GM23338 (cell line): ENCODE measurements at regions not wholly inside any gene's neighbourhood (a gene's known extent, or its start where the extent isn't known, plus 50 kb on each side); places are given as distances from the start of the nearest gene placed in this dataset.
"Not testable (repeated sequence)": the region's sequence is repeated elsewhere in the genome, so short reads cannot be mapped to it uniquely, and the experiment has no call there.

Experiments
- ATAC-seq: fragments of 200-7000 bp; cut with Tn5 transposase; 3 replicates; pipeline ENCODE4 v1.9.1; 2020
- DNase-seq: peaks from one replicate; pipeline ENCODE4 v3.0.0-alpha.2; 2015; ENCODE audit warnings: low spot score
- H2AFZ ChIP-seq: fragments of 200-600 bp; sonication (generic); 2 replicates; pipeline ENCODE4 v1.8.0; 2016; ENCODE audit warnings: antibody characterized with exemption, mild to moderate bottlenecking, moderate library complexity
- H3F3A ChIP-seq: fragments of 200-600 bp; sonication (generic); replicated peaks from 2 replicates; pipeline ENCODE4 v1.8.0; 2017; ENCODE audit warnings: antibody characterized with exemption, mixed run types, low read depth
- H3K27ac ChIP-seq: fragments of 200-600 bp; sonication (generic); 2 replicates; pipeline ENCODE4 v1.6.1; 2016; ENCODE audit warnings: low read depth
- H3K27me3 ChIP-seq: fragments of 200-600 bp; sonication (generic); 2 replicates; pipeline ENCODE4 v1.8.0; 2016; ENCODE audit warnings: mild to moderate bottlenecking, mixed run types, moderate library complexity; ENCODE audit not compliant: insufficient read depth
- H3K36me3 ChIP-seq: fragments of 200-600 bp; sonication (generic); 2 replicates; pipeline ENCODE4 v1.8.0; 2016; ENCODE audit warnings: mild to moderate bottlenecking; ENCODE audit not compliant: insufficient read depth
- H3K4me1 ChIP-seq: fragments of 200-600 bp; sonication (generic); 2 replicates; pipeline ENCODE4 v1.8.0; 2016; ENCODE audit warnings: mild to moderate bottlenecking, moderate library complexity; ENCODE audit not compliant: insufficient read depth
- H3K4me2 ChIP-seq: fragments of 200-600 bp; sonication (generic); 2 replicates; pipeline ENCODE4 v1.7.1; 2017; ENCODE audit warnings: mixed run types
- H3K4me3 ChIP-seq: fragments of 200-600 bp; sonication (generic); 2 replicates; pipeline ENCODE4 v1.6.1; 2016; ENCODE audit warnings: mixed run types
- H3K79me2 ChIP-seq: fragments of 200-600 bp; sonication (generic); replicated peaks from 2 replicates; pipeline ENCODE4 v1.8.0; 2017; ENCODE audit warnings: mild to moderate bottlenecking; ENCODE audit not compliant: insufficient read depth
- H3K9me2 ChIP-seq: fragments of 200-600 bp; sonication (generic); 2 replicates; pipeline ENCODE4 v1.8.0; 2017; ENCODE audit not compliant: insufficient read depth
- H4K20me1 ChIP-seq: fragments of 200-600 bp; sonication (generic); replicated peaks from 2 replicates; pipeline ENCODE4 v1.8.0; 2017; ENCODE audit warnings: mild to moderate bottlenecking; ENCODE audit not compliant: insufficient read depth
- H3K27ac Mint-ChIP-seq: 2 replicates; pipeline ENCODE4 v1.8.0; 2020; ENCODE audit warnings: inconsistent platforms, mild to moderate bottlenecking, moderate library complexity, mixed read lengths
- H3K27me3 Mint-ChIP-seq: 3 replicates; pipeline ENCODE4 v1.8.0; 2022; ENCODE audit warnings: low read depth, mild to moderate bottlenecking, moderate library complexity, mixed read lengths, inconsistent platforms; ENCODE audit not compliant: insufficient read depth, poor library complexity
- H3K36me3 Mint-ChIP-seq: 3 replicates; pipeline ENCODE4 v1.8.0; 2021; ENCODE audit warnings: low read depth, mild to moderate bottlenecking, inconsistent platforms, moderate library complexity, mixed read lengths
- H3K4me1 Mint-ChIP-seq: 3 replicates; pipeline ENCODE4 v1.8.0; 2020; ENCODE audit warnings: mild to moderate bottlenecking, inconsistent platforms, mixed read lengths
- H3K4me3 Mint-ChIP-seq: 3 replicates; pipeline ENCODE4 v1.8.0; 2021; ENCODE audit warnings: moderate library complexity, mild to moderate bottlenecking, inconsistent platforms, mixed read lengths
- H3K9me3 Mint-ChIP-seq: 3 replicates; pipeline ENCODE4 v1.8.0; 2020; ENCODE audit warnings: moderate library complexity, mild to moderate bottlenecking, inconsistent platforms, mixed read lengths
- TF ChIP-seq, protein P1 (sequence below), 2 experiments: fragments of 200-600 bp in 1 of 2; sonication (generic) in 1 of 2; conservative IDR thresholded peaks; 2 replicates each; pipeline versions ENCODE4 v1.5.1 to v1.6.1; 2016 to 2017; ENCODE audit warnings: antibody characterized with exemption in 2 of 2, low read depth in 2 of 2, mild to moderate bottlenecking in 2 of 2, moderate library complexity in 1 of 2

GRCh38 chr12:8354741-8355140 lies 101.0 kb upstream of the CLEC6A start:
- not testable (repeated sequence) for H3K4me3 ChIP-seq, H3K9me3 Mint-ChIP-seq, H3K36me3 Mint-ChIP-seq, H3K4me1 Mint-ChIP-seq, H3K27ac Mint-ChIP-seq, H4K20me1 ChIP-seq, H3K79me2 ChIP-seq, H3K9me2 ChIP-seq, H3F3A ChIP-seq, H3K27ac ChIP-seq, H3K36me3 ChIP-seq, H3K4me1 ChIP-seq, H3K27me3 Mint-ChIP-seq, H2AFZ ChIP-seq, DNase-seq, H3K4me2 ChIP-seq, H3K27me3 ChIP-seq, H3K4me3 Mint-ChIP-seq, ATAC-seq

GRCh38 chr12:8355531-8355930 lies 100.2 kb upstream of the CLEC6A start:
- H3K4me3 Mint-ChIP-seq, H3F3A ChIP-seq, H3K36me3 ChIP-seq, H3K79me2 ChIP-seq, H3K4me1 ChIP-seq, H4K20me1 ChIP-seq, H2AFZ ChIP-seq, DNase-seq, H3K4me1 Mint-ChIP-seq, H3K27ac Mint-ChIP-seq, H3K9me3 Mint-ChIP-seq, H3K27ac ChIP-seq, ATAC-seq, H3K4me3 ChIP-seq, H3K9me2 ChIP-seq, H3K27me3 ChIP-seq, H3K4me2 ChIP-seq, H3K27me3 Mint-ChIP-seq, H3K36me3 Mint-ChIP-seq: not testable (repeated sequence)

GRCh38 chr12:8373744-8374143 lies 82.0 kb upstream of the CLEC6A start:
- H3K27ac ChIP-seq, H3K4me3 ChIP-seq, H3K9me3 Mint-ChIP-seq, H3K4me2 ChIP-seq, H4K20me1 ChIP-seq, H3F3A ChIP-seq, H3K27me3 Mint-ChIP-seq, H3K9me2 ChIP-seq, H3K79me2 ChIP-seq, H3K27ac Mint-ChIP-seq, H3K27me3 ChIP-seq, H3K4me3 Mint-ChIP-seq, H3K36me3 ChIP-seq, ATAC-seq, H2AFZ ChIP-seq, H3K36me3 Mint-ChIP-seq: not testable (repeated sequence)
- H3K4me1 Mint-ChIP-seq, result peaks cover 25% of the 10 kb centered on the region
- peak; percentile 62 for DNase-seq
- H3K4me1 ChIP-seq, result peaks cover 13% of the 10 kb centered on the region; the same call in 1 of the 2 replicates
- TF ChIP-seq, protein P1, sequence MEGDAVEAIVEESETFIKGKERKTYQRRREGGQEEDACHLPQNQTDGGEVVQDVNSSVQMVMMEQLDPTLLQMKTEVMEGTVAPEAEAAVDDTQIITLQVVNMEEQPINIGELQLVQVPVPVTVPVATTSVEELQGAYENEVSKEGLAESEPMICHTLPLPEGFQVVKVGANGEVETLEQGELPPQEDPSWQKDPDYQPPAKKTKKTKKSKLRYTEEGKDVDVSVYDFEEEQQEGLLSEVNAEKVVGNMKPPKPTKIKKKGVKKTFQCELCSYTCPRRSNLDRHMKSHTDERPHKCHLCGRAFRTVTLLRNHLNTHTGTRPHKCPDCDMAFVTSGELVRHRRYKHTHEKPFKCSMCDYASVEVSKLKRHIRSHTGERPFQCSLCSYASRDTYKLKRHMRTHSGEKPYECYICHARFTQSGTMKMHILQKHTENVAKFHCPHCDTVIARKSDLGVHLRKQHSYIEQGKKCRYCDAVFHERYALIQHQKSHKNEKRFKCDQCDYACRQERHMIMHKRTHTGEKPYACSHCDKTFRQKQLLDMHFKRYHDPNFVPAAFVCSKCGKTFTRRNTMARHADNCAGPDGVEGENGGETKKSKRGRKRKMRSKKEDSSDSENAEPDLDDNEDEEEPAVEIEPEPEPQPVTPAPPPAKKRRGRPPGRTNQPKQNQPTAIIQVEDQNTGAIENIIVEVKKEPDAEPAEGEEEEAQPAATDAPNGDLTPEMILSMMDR (conservative IDR thresholded peaks at IDR 0.05; ENCODE audit: low read depth in 2 of 2), result peak; percentile 56

- not testable (repeated sequence) for H3K9me3 Mint-ChIP-seq
Observed at GRCh38 chr12:8375122-8375521, 80.6 kb upstream of the CLEC6A start.

GRCh38 chr12:8377756-8378155 lies 78.0 kb upstream of the CLEC6A start:
- not testable (repeated sequence) for ATAC-seq, H3K27me3 ChIP-seq, H3F3A ChIP-seq, H3K27me3 Mint-ChIP-seq, H3K79me2 ChIP-seq, H3K36me3 ChIP-seq, H3K36me3 Mint-ChIP-seq, H2AFZ ChIP-seq, H3K9me2 ChIP-seq, H3K9me3 Mint-ChIP-seq, H4K20me1 ChIP-seq
- peak overlapping the region; percentile 85 for H3K27ac Mint-ChIP-seq
- peaks cover 13% of the 10 kb centered on the region; the same call in 1 of the 2 replicates for H3K4me1 ChIP-seq
- H3K4me3 Mint-ChIP-seq, result peak overlapping the region; percentile 43; the same call in 1 of the 3 replicates
- peaks cover 36% of the 10 kb centered on the region for H3K4me1 Mint-ChIP-seq
- H3K4me2 ChIP-seq, result peak overlapping the region; percentile 57
- H3K27ac ChIP-seq, result peak overlapping the region; percentile 72
- H3K4me3 ChIP-seq, result peak overlapping the region; percentile 38
- DNase-seq, result peak; percentile 31

More at GRCh38 chr12:8375122-8375521, 80.6 kb upstream of the CLEC6A start:
- DNase-seq, H2AFZ ChIP-seq, H3K27me3 Mint-ChIP-seq, H3K4me3 ChIP-seq, ATAC-seq, H3K9me2 ChIP-seq, H3K4me2 ChIP-seq, H3K27ac ChIP-seq, H3K27me3 ChIP-seq, H4K20me1 ChIP-seq, H3K79me2 ChIP-seq, H3K36me3 Mint-ChIP-seq, H3K4me3 Mint-ChIP-seq, H3F3A ChIP-seq, H3K36me3 ChIP-seq, H3K27ac Mint-ChIP-seq: not testable (repeated sequence)
- peaks cover 13% of the 10 kb centered on the region; the same call in 1 of the 2 replicates for H3K4me1 ChIP-seq
- H3K4me1 Mint-ChIP-seq, result peaks cover 31% of the 10 kb centered on the region

DNA sequence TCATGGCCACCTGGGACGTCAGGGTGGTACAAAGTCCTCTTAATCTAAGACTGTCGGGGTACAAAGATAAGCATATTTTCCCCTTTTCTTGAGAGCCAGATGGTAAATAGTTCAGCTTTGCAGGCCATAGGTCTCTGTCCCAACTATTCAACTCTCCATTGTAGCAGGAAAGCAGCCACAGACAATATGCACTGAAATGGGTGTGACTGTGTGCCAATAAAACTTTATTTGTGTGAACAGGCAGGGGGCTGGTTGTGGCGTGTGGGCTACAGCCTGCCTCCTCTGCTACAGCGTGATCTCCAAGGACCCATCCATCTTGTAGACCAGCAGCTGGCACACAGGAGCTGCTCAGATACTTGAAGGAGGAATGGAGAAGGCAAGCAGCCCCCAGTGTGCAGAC lies 73.2 kb upstream of the CLEC6A start:
- H3K4me2 ChIP-seq, H3K4me3 ChIP-seq, H4K20me1 ChIP-seq, H3K27me3 Mint-ChIP-seq, H3K9me3 Mint-ChIP-seq, H3K9me2 ChIP-seq, H2AFZ ChIP-seq, H3K79me2 ChIP-seq, H3K4me3 Mint-ChIP-seq, ATAC-seq, H3K27me3 ChIP-seq, H3F3A ChIP-seq, H3K27ac Mint-ChIP-seq, H3K36me3 Mint-ChIP-seq, DNase-seq, H3K27ac ChIP-seq, H3K36me3 ChIP-seq: not testable (repeated sequence)
- peaks cover 12% of the 10 kb centered on the region; the same call in 1 of the 2 replicates for H3K4me1 ChIP-seq
- peaks cover 25% of the 10 kb centered on the region for H3K4me1 Mint-ChIP-seq
